H1 (cell line): ENCODE measurements at regions not wholly inside any gene's neighbourhood (a gene's known extent, or its start where the extent isn't known, plus 50 kb on each side); places are given as distances from the start of the nearest gene placed in this dataset.

Experiments
- CTCF ChIA-PET: fragments of 300-600 bp; sonication (Branson Sonifier 250); formaldehyde crosslinking; loops from one replicate; lab custom pipeline; 2021; ENCODE audit not compliant: partially characterized antibody; lab: Charles Lee
- POLR2A ChIA-PET: fragments of 300-600 bp; sonication (Branson Sonifier 250); formaldehyde crosslinking; loops from one replicate; lab custom pipeline; 2021; ENCODE audit warnings: inconsistent platforms; ENCODE audit not compliant: partially characterized antibody; lab: Charles Lee
- DNase-seq, 2 experiments: peaks; one replicate each; pipeline versions ENCODE4 v3.0.0 to v3.0.0-alpha.2; 2010 to 2022; ENCODE audit warnings: low spot score in 2 of 2, low read depth in 1 of 2, mixed read lengths in 1 of 2
- FAIRE-seq: peaks from 2 replicates; lab custom pipeline; 2011; peaks lifted over from hg19 to GRCh38; lab: Jason Lieb, UNC
- H2AFZ ChIP-seq: 2 replicates; pipeline ENCODE4 v1.8.1; 2012; ENCODE audit warnings: low read length, inconsistent platforms
- H2AK5ac ChIP-seq: 2 replicates; pipeline ENCODE4 v1.6.1; 2013; ENCODE audit warnings: low read depth, low read length
- H2BK120ac ChIP-seq: replicated peaks from 2 replicates; pipeline ENCODE3; 2013; ENCODE audit warnings: low read depth, low read length, inconsistent platforms
- H2BK12ac ChIP-seq: 2 replicates; pipeline ENCODE4 v1.6.1; 2013; ENCODE audit warnings: low read depth, low read length
- H2BK15ac ChIP-seq: 2 replicates; pipeline ENCODE4 v1.6.1; 2013; ENCODE audit warnings: low read length
- H2BK20ac ChIP-seq: 2 replicates; pipeline ENCODE4 v1.6.1; 2013; ENCODE audit warnings: low read length
- H2BK5ac ChIP-seq: 2 replicates; pipeline ENCODE4 v1.6.1; 2013; ENCODE audit warnings: low read depth, low read length
- H3K14ac ChIP-seq: 2 replicates; pipeline ENCODE4 v1.6.1; 2013; ENCODE audit warnings: inconsistent platforms; ENCODE audit not compliant: insufficient read length
- H3K18ac ChIP-seq: 2 replicates; pipeline ENCODE4 v1.6.1; 2013; ENCODE audit warnings: low read length; ENCODE audit errors: extremely low read depth
- H3K23ac ChIP-seq: 2 replicates; pipeline ENCODE4 v1.6.1; 2013; ENCODE audit warnings: inconsistent platforms; ENCODE audit not compliant: insufficient read length
- H3K23me2 ChIP-seq: 2 replicates; pipeline ENCODE4 v1.6.1; 2013; ENCODE audit warnings: low read depth, low read length
- H3K27ac ChIP-seq: 2 replicates; pipeline ENCODE4 v1.6.1; 2011; ENCODE audit warnings: low read depth, low read length, inconsistent platforms
- H3K27me3 ChIP-seq, 4 experiments: replicated peaks in 1 of 4; 1 replicate in 1 of 4; 2 replicates in 3 of 4; pipeline versions ENCODE4 v1.6.1 to v1.8.1; 2011 to 2013; ENCODE audit warnings: low read length in 3 of 4, mild to moderate bottlenecking in 3 of 4, inconsistent platforms in 2 of 4, mixed read lengths in 2 of 4, moderate library complexity in 1 of 4; ENCODE audit not compliant: control insufficient read depth in 3 of 4, insufficient read depth in 3 of 4; ENCODE audit errors: extremely low read depth in 1 of 4
- H3K36me3 ChIP-seq, 4 experiments: 2 replicates each; pipeline versions ENCODE4 v1.6.1 to v1.8.1; 2011 to 2013; ENCODE audit warnings: mild to moderate bottlenecking in 4 of 4, low read length in 3 of 4, moderate library complexity in 2 of 4, control low read depth in 1 of 4, inconsistent platforms in 1 of 4; ENCODE audit not compliant: insufficient read depth in 4 of 4, control insufficient read depth in 2 of 4
- H3K4ac ChIP-seq: replicated peaks from 2 replicates; pipeline ENCODE3; 2013; ENCODE audit warnings: low read length, low read depth, mixed read lengths, inconsistent platforms; ENCODE audit not compliant: insufficient read length
- H3K4me1 ChIP-seq, 4 experiments: replicated peaks in 1 of 4; 1 replicate in 1 of 4; 2 replicates in 3 of 4; pipeline versions ENCODE4 v1.6.1 to v1.8.1; 2011 to 2013; ENCODE audit warnings: low read length in 3 of 4, inconsistent platforms in 2 of 4, mixed read lengths in 1 of 4; ENCODE audit not compliant: insufficient read depth in 4 of 4, control insufficient read depth in 3 of 4
- H3K4me2 ChIP-seq, 2 experiments: 2 replicates each; pipeline versions ENCODE4 v1.6.1 to v1.8.1; 2011 to 2013; ENCODE audit warnings: low read depth in 2 of 2, low read length in 2 of 2, control low read depth in 1 of 2, inconsistent platforms in 1 of 2, mild to moderate bottlenecking in 1 of 2; ENCODE audit not compliant: insufficient read depth in 1 of 2
- H3K4me3 ChIP-seq, 4 experiments: fragments of 200-600, 300-600 bp in 1 of 4; sonication (generic), shearing (Covaris generic), sonication (Bioruptor Twin) in 1 of 4; 2 replicates each; pipeline versions ENCODE4 v1.5.1 to v1.8.1; 2011 to 2016; ENCODE audit warnings: low read length in 4 of 4, low read depth in 3 of 4, control low read depth in 2 of 4, inconsistent platforms in 2 of 4, mild to moderate bottlenecking in 2 of 4, mixed read lengths in 1 of 4, moderate library complexity in 1 of 4; ENCODE audit not compliant: insufficient read depth in 2 of 4; ENCODE audit errors: extremely low read depth in 1 of 4
- H3K56ac ChIP-seq: replicated peaks from 2 replicates; pipeline ENCODE3; 2013; ENCODE audit warnings: low read depth, mild to moderate bottlenecking, mixed read lengths, low read length, inconsistent platforms; ENCODE audit not compliant: insufficient read length
- H3K79me1 ChIP-seq: 2 replicates; pipeline ENCODE4 v1.6.1; 2013; ENCODE audit warnings: low read depth, low read length, control low read depth
- H3K79me2 ChIP-seq, 2 experiments: 2 replicates each; pipeline versions ENCODE4 v1.6.1 to v1.8.1; 2012 to 2013; ENCODE audit warnings: low read length in 2 of 2, mild to moderate bottlenecking in 2 of 2, inconsistent platforms in 1 of 2; ENCODE audit not compliant: insufficient read depth in 2 of 2, control insufficient read depth in 1 of 2
- H3K9ac ChIP-seq, 4 experiments: replicated peaks in 1 of 4; 1 replicate in 1 of 4; 2 replicates in 3 of 4; pipeline versions ENCODE4 v1.6.1 to v1.8.1; 2011 to 2013; ENCODE audit warnings: low read depth in 3 of 4, low read length in 3 of 4, control low read depth in 2 of 4, mild to moderate bottlenecking in 2 of 4, moderate library complexity in 2 of 4, inconsistent platforms in 1 of 4; ENCODE audit errors: extremely low read depth in 1 of 4
- H3K9me3 ChIP-seq, 2 experiments: 2 replicates each; pipeline versions ENCODE4 v1.6.1 to v1.8.1; 2012 to 2013; ENCODE audit warnings: mild to moderate bottlenecking in 2 of 2, moderate library complexity in 2 of 2, control low read depth in 1 of 2, inconsistent platforms in 1 of 2, low read depth in 1 of 2, low read length in 1 of 2, mixed read lengths in 1 of 2; ENCODE audit not compliant: insufficient read depth in 2 of 2
- H4K20me1 ChIP-seq, 2 experiments: replicated peaks in 1 of 2; 2 replicates each; pipeline versions ENCODE3 to v1.8.1; 2011 to 2013; ENCODE audit warnings: inconsistent platforms in 2 of 2, low read length in 2 of 2, mild to moderate bottlenecking in 1 of 2; ENCODE audit not compliant: insufficient read depth in 2 of 2, control insufficient read depth in 1 of 2
- H4K5ac ChIP-seq: 2 replicates; pipeline ENCODE4 v1.6.1; 2013; ENCODE audit warnings: low read length, low read depth, mixed read lengths, inconsistent platforms; ENCODE audit not compliant: insufficient read length
- H4K8ac ChIP-seq: 2 replicates; pipeline ENCODE4 v1.8.0; 2013; ENCODE audit warnings: mild to moderate bottlenecking, moderate library complexity, low read length, inconsistent platforms; ENCODE audit not compliant: insufficient read depth; ENCODE audit errors: extremely low read depth
- H4K91ac ChIP-seq: replicated peaks from 2 replicates; pipeline ENCODE3; 2013; ENCODE audit warnings: low read length, mixed read lengths, inconsistent platforms; ENCODE audit not compliant: insufficient read length
- CBX5 ChIP-seq: fragments of 300-800, 300-1000 bp; sonication (generic); IDR thresholded peaks from 2 replicates; pipeline ENCODE4 v1.7.1; 2016; ENCODE audit warnings: antibody characterized with exemption, low read length, low read depth
- JUND ChIP-seq: IDR thresholded peaks from 2 replicates; pipeline ENCODE4 v1.6.1; 2011; ENCODE audit warnings: mild to moderate bottlenecking, improper control_type of control experiment, low read length
- RAD21 ChIP-seq, 2 experiments: IDR thresholded peaks in 1 of 2; conservative IDR thresholded peaks in 1 of 2; 2 replicates each; pipeline ENCODE4 v1.6.1; 2011; ENCODE audit warnings: low read depth in 2 of 2, low read length in 2 of 2, improper control_type of control experiment in 1 of 2, inconsistent platforms in 1 of 2, mild to moderate bottlenecking in 1 of 2, moderate library complexity in 1 of 2
- TEAD4 ChIP-seq: IDR thresholded peaks from 2 replicates; pipeline ENCODE4 v1.6.1; 2012; ENCODE audit warnings: low read depth, low read length, inconsistent platforms, mixed read lengths
- WGBS, 2 experiments: shearing (Covaris generic) in 1 of 2; methylation state at CpG; one replicate each; pipeline versions ENCODE4 v1.1.6 to v1.1.7; 2013 to 2015; ENCODE audit warnings: low lambda C conversion rate in 2 of 2, mixed read lengths in 2 of 2, inconsistent platforms in 1 of 2, low coverage in 1 of 2, missing lambda C conversion rate in 1 of 2; ENCODE audit not compliant: insufficient replicate concordance in 2 of 2, insufficient coverage in 1 of 2, insufficient read length in 1 of 2; ENCODE audit errors: extremely low coverage in 1 of 2, missing lambda C conversion rate in 1 of 2; 5-methylcytosine and 5-hydroxymethylcytosine counted together
- TF ChIP-seq, protein P1 (sequence below), 3 experiments: IDR thresholded peaks; 1 replicate in 2 of 3; 2 replicates in 1 of 3; pipeline versions ENCODE4 v1.5.1 to v1.6.1; 2011; ENCODE audit warnings: low read length in 3 of 3, mild to moderate bottlenecking in 3 of 3, inconsistent platforms in 2 of 3, low read depth in 1 of 3, moderate library complexity in 1 of 3; ENCODE audit not compliant: insufficient read depth in 1 of 3; ENCODE audit errors: control extremely low read depth in 1 of 3

DNA sequence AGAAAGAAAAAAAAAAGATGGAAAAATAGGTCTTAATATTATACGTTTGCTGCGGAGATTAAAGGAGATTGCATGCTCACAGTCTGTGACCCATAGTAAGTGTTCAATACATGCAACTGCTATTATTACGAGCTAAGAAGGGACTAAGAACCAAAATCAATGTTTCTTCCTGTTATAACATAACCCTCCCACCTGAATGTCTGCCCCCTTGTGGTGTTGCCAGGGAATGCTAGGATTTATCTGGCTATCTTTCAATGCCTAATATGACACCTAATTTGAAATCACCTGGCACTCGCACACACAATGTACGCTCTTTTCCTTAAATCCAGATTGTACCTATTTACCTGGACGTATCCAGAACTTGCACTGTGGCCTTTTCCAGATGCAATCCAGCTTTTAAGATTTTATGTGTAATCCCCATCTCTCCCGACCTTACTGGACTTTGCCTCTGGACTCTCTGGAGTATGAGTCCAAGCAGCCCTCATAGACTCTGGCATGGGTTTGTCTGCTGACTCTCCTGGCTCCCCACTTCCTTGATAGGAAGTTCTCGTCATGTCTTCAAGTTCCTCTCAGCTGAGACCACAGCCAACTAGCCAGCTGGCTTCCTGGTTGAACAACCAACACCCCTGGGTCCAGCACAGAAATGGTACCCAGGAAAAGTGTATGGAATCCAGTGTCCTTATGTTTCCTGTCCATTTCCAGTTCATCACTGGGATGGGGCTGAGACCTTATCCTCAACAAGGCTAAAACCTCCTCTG is 151.5 kb downstream of the CCDC34 start:
- POLR2A ChIA-PET: no interaction called here
- Histone ChIP-seq H3K4me1 (peaks cover 0 to 10% (median 0%) of the 10 kb centered on the region in 4 experiments; a peak in 1 of 7 replicates), H3K79me1 (no peaks in the 10 kb centered on the region), H3K23me2 (no peaks in the 10 kb centered on the region; the same call in 1 of the 2 replicates), H3K56ac (no peak overlapping the region), H3K9ac (no peak overlapping the region), H3K27ac (no peak overlapping the region), H2BK5ac (no peak overlapping the region), H2AK5ac (no peak overlapping the region), H2BK15ac (no peak overlapping the region), H4K8ac (no peak overlapping the region), H3K4me2 (no peak overlapping the region), H4K91ac (no peak overlapping the region), H3K36me3 (peaks cover 0 to 13% (median 0%) of the 10 kb centered on the region in 4 experiments; a peak in 3 of 8 replicates), H3K18ac (no peak overlapping the region), H3K79me2 (no peaks in the 10 kb centered on the region), H4K5ac (no peak overlapping the region), H4K20me1 (no peaks in the 10 kb centered on the region), H3K4me3 (no peak overlapping the region), H3K9me3 (no peaks in the 10 kb centered on the region), H2BK12ac (no peak overlapping the region), H2AFZ (no peak overlapping the region), H3K27me3 (no peaks in the 10 kb centered on the region), H3K14ac (no peak overlapping the region), H3K23ac (no peak overlapping the region), H3K4ac (no peak overlapping the region), H2BK20ac (no peak overlapping the region), H2BK120ac (no peak overlapping the region)
- no peak for FAIRE-seq
- WGBS, 2 experiments: 85% methylated on average over 8 of the region's 8 CpGs; no CpG with 5 or more reads in 1 of the 2 experiments
- CTCF ChIA-PET: interaction anchor here (0.6 to 5.0 kb wide), 33 partner anchors 8 to 410 kb away, joined by 3 to 47 read pairs (median 4); no protein-coding TSS in a partner anchor
- DNase-seq: peak in 1 of 2 experiments; percentile 73
- no peak for TF ChIP-seq CBX5
- TF ChIP-seq TEAD4: 0 out of 2 replicates have a peak, but pooled peaks have one; percentile 28
- TF ChIP-seq, protein P1, sequence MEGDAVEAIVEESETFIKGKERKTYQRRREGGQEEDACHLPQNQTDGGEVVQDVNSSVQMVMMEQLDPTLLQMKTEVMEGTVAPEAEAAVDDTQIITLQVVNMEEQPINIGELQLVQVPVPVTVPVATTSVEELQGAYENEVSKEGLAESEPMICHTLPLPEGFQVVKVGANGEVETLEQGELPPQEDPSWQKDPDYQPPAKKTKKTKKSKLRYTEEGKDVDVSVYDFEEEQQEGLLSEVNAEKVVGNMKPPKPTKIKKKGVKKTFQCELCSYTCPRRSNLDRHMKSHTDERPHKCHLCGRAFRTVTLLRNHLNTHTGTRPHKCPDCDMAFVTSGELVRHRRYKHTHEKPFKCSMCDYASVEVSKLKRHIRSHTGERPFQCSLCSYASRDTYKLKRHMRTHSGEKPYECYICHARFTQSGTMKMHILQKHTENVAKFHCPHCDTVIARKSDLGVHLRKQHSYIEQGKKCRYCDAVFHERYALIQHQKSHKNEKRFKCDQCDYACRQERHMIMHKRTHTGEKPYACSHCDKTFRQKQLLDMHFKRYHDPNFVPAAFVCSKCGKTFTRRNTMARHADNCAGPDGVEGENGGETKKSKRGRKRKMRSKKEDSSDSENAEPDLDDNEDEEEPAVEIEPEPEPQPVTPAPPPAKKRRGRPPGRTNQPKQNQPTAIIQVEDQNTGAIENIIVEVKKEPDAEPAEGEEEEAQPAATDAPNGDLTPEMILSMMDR (IDR thresholded peaks at IDR 0.05; ENCODE audit: control extremely low read depth in 1 of 3, insufficient read depth in 1 of 3, low read depth in 1 of 3, low read length in 3 of 3): peak in 2 of 3 experiments; percentile 53 to 70; a peak in 3 of 4 replicates
- TF ChIP-seq RAD21 (IDR thresholded peaks at IDR 0.05 in 1 of 2, conservative IDR thresholded peaks at IDR 0.05 in 1 of 2; ENCODE audit: low read depth in 2 of 2, low read length in 2 of 2): peak; percentile 35 to 50; a peak in 3 of 4 replicates
- no peak for TF ChIP-seq JUND
